ENCODE measurements at regions not wholly inside any gene's neighbourhood (a gene's known extent, or its start where the extent isn't known, plus 50 kb on each side); places are given as distances from the start of the nearest gene placed in this dataset.

GRCh38 chr20:22462975-22463914 is 121.1 kb downstream of the FOXA2 start:
- Histone ChIP-seq H3K36me3 (ENCODE audit: control insufficient read depth in 1 of 2, insufficient read depth in 2 of 2, low read length in 2 of 2) (no peaks in the 10 kb centered on the region), H3K27ac (ENCODE audit: low read length) (no peak overlapping the region), H3K4me1 (ENCODE audit: control insufficient read depth in 1 of 2, insufficient read depth in 2 of 2, low read length in 2 of 2) (no peaks in the 10 kb centered on the region), H3K27me3 (ENCODE audit: low read depth, low read length) (no peaks in the 10 kb centered on the region), H3K9me3 (ENCODE audit: control insufficient read depth in 1 of 2, low read length in 2 of 2) (no peaks in the 10 kb centered on the region), H3K4me3 (ENCODE audit: low read depth in 1 of 2, low read length in 2 of 2) (no peak overlapping the region)

DNA sequence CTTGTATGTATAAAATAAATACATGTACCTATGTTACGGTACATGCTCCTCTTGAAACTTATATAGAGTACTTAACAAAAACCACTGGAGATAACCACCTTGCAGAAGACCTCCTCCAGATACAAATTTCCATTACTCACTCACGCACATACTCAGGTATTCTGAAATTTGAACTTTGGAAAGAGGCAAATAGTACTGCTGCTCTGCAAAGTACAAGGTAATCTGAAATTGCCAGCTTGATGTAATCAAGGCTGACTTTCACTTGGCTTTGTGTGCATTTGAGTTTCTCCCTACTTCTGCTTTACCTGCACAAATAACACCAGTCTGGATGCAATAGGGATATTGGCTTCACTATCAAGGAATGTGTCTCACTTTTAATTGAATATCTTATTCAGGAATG is 123.6 kb downstream of the FOXA2 start:
- Histone ChIP-seq H3K36me3 (ENCODE audit: control insufficient read depth in 1 of 2, insufficient read depth in 2 of 2, low read length in 2 of 2) (no peaks in the 10 kb centered on the region), H3K27ac (ENCODE audit: low read length) (no peak overlapping the region), H3K9me3 (ENCODE audit: control insufficient read depth in 1 of 2, low read length in 2 of 2) (no peaks in the 10 kb centered on the region)

DNA sequence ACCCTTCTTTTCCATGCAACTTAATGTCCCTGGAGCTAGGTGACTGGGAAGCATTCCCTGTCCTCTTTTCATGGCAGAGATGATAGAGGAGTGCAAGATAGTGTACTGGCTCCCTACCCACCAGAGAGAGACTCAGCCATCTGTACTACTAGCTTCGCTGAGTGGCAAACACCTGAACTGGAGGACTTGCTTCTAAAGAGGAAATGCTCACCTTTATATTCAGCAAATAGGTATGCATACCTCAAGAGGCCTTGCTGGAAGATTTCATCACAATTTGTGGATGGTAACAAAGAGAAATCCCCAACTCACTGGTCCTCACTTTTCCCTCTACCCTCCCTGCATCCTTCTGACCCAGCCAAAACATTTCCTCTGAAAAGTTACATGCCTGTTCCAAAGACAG is 124.1 kb downstream of the FOXA2 start:
- no peaks in the 10 kb centered on the region for H3K9me3 ChIP-seq (ENCODE audit: control insufficient read depth in 1 of 2, low read length in 2 of 2)
- no peaks in the 10 kb centered on the region for H3K4me1 ChIP-seq (ENCODE audit: control insufficient read depth in 1 of 2, insufficient read depth in 2 of 2, low read length in 2 of 2)
- no peaks in the 10 kb centered on the region for H3K36me3 ChIP-seq (ENCODE audit: control insufficient read depth in 1 of 2, insufficient read depth in 2 of 2, low read length in 2 of 2)
- no peak overlapping the region for H3K4me3 ChIP-seq (ENCODE audit: low read depth in 1 of 2, low read length in 2 of 2)
- no peaks in the 10 kb centered on the region for H3K27me3 ChIP-seq (ENCODE audit: low read depth, low read length)
- no peak overlapping the region for H3K27ac ChIP-seq (ENCODE audit: low read length)

More for the DNA sequence above, 123.6 kb downstream of the FOXA2 start:
- Histone ChIP-seq H3K27me3 (ENCODE audit: low read depth, low read length) (no peaks in the 10 kb centered on the region), H3K4me3 (ENCODE audit: low read depth in 1 of 2, low read length in 2 of 2) (no peak overlapping the region), H3K4me1 (ENCODE audit: control insufficient read depth in 1 of 2, insufficient read depth in 2 of 2, low read length in 2 of 2) (no peaks in the 10 kb centered on the region)

GRCh38 chr20:22459754-22460153 is 124.6 kb downstream of the FOXA2 start:
- Histone ChIP-seq H3K27me3 (ENCODE audit: low read depth, low read length) (no peaks in the 10 kb centered on the region), H3K4me3 (ENCODE audit: low read depth in 1 of 2, low read length in 2 of 2) (no peak overlapping the region), H3K4me1 (ENCODE audit: control insufficient read depth in 1 of 2, insufficient read depth in 2 of 2, low read length in 2 of 2) (no peaks in the 10 kb centered on the region), H3K9me3 (ENCODE audit: control insufficient read depth in 1 of 2, low read length in 2 of 2) (no peaks in the 10 kb centered on the region), H3K36me3 (ENCODE audit: control insufficient read depth in 1 of 2, insufficient read depth in 2 of 2, low read length in 2 of 2) (no peaks in the 10 kb centered on the region), H3K27ac (ENCODE audit: low read length) (no peak overlapping the region)

- Histone ChIP-seq H3K27me3 (ENCODE audit: low read depth, low read length) (no peaks in the 10 kb centered on the region), H3K36me3 (ENCODE audit: control insufficient read depth in 1 of 2, insufficient read depth in 2 of 2, low read length in 2 of 2) (no peaks in the 10 kb centered on the region), H3K4me3 (ENCODE audit: low read depth in 1 of 2, low read length in 2 of 2) (no peak overlapping the region), H3K9me3 (ENCODE audit: control insufficient read depth in 1 of 2, low read length in 2 of 2) (no peaks in the 10 kb centered on the region), H3K27ac (ENCODE audit: low read length) (no peak overlapping the region), H3K4me1 (ENCODE audit: control insufficient read depth in 1 of 2, insufficient read depth in 2 of 2, low read length in 2 of 2) (no peaks in the 10 kb centered on the region)
Measured at GRCh38 chr20:22456109-22456508, 128.3 kb downstream of the FOXA2 start.

DNA sequence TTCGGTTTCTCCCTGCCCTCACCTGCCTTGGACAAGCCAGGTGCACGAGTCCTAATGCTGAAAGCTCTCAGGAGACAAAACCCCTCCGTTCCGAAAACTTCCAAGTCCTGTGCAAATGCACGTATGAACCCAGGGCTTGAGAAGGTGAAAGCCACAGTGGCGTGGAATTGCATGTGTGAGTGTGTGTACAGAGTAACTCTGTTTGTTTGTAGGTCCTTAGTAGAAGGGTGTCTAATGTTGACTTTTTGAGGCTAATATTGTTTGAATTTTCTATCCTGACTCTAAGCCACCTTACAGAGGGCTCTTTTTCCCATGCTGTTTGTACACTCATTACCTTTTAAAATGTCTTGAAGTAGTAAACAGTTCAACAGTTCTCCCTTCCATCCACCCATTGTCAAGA is 129.1 kb downstream of the FOXA2 start:
- Histone ChIP-seq H3K4me3 (ENCODE audit: low read depth in 1 of 2, low read length in 2 of 2) (no peak overlapping the region), H3K36me3 (ENCODE audit: control insufficient read depth in 1 of 2, insufficient read depth in 2 of 2, low read length in 2 of 2) (no peaks in the 10 kb centered on the region), H3K4me1 (ENCODE audit: control insufficient read depth in 1 of 2, insufficient read depth in 2 of 2, low read length in 2 of 2) (no peaks in the 10 kb centered on the region), H3K9me3 (ENCODE audit: control insufficient read depth in 1 of 2, low read length in 2 of 2) (no peaks in the 10 kb centered on the region), H3K27me3 (ENCODE audit: low read depth, low read length) (no peaks in the 10 kb centered on the region), H3K27ac (ENCODE audit: low read length) (no peak overlapping the region)

DNA sequence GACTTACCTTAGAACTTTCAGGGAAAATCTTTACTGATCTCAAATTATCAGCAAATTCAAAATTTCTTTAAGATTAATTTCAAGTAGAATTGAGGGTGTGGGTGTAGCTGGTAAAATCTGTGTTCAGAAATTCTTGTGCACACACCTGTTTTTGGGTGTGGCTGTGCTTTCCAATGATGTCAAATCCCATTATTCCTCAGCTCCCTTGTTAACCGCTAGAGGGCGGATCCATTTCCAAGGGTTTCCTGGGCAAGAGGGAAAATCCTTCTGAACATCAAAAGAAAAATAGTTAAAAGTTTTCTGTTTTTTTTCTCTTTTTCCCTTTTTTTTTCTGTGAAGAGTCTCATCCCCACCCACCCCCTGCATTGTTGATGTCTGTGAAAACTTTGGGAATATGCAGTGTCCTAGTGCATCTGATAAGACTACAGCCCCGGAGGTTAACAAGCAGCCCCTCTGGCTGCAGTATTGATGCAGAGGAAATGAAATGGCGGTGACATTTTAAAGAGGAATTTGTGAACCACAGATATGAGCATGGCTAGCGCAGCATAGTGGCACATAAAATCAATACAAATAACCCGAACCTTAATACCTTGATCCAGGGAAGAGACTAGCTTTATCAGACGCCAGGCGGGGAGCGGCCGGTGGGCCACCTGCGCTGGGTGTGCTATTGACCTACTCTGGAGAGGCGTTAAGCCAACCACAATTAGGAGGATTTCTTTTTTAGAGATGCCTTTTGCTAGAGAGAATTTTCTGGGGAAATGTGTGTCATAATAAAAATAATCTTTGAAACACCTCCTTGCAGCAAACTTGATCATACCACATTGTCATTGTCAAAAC is 130.9 kb downstream of the FOXA2 start:
- Histone ChIP-seq H3K4me1 (ENCODE audit: control insufficient read depth in 1 of 2, insufficient read depth in 2 of 2, low read length in 2 of 2) (no peaks in the 10 kb centered on the region), H3K27me3 (ENCODE audit: low read depth, low read length) (no peaks in the 10 kb centered on the region), H3K36me3 (ENCODE audit: control insufficient read depth in 1 of 2, insufficient read depth in 2 of 2, low read length in 2 of 2) (no peaks in the 10 kb centered on the region), H3K4me3 (ENCODE audit: low read depth in 1 of 2, low read length in 2 of 2) (no peak overlapping the region), H3K27ac (ENCODE audit: low read length) (no peak overlapping the region), H3K9me3 (ENCODE audit: control insufficient read depth in 1 of 2, low read length in 2 of 2) (no peaks in the 10 kb centered on the region)

DNA sequence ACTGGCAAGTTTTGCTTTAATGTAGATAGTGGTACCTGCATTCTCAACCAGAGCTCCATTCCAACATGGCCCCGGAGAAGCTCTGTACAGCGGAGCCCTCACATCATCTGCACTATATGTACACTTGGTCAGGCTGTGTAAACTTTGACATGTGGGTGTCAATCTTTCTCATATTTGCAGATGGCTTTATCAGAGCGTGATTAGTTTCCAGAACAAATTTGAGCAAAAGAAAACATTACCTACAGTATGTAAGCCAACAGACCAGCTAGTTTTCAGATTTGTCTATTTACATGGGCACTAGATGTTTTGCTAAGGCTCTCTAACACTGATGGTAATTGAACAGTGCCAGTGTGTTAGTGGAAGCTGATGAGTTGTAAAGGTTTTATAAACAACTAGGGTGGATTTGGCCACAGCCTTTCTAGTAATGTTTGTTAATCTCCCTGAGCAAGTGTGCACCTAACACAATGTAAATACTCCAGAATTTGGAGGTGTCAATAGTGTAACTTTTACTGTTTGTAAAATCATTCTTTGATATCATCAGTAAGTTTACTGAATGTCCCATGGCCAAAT is 131.8 kb downstream of the FOXA2 start:
- no peak overlapping the region for H3K27ac ChIP-seq (ENCODE audit: low read length)
- no peaks in the 10 kb centered on the region for H3K4me1 ChIP-seq (ENCODE audit: control insufficient read depth in 1 of 2, insufficient read depth in 2 of 2, low read length in 2 of 2)
- H3K36me3 ChIP-seq (ENCODE audit: control insufficient read depth in 1 of 2, insufficient read depth in 2 of 2, low read length in 2 of 2), result no peaks in the 10 kb centered on the region
- H3K4me3 ChIP-seq (ENCODE audit: low read depth in 1 of 2, low read length in 2 of 2), result no peak overlapping the region
- H3K27me3 ChIP-seq (ENCODE audit: low read depth, low read length), result no peaks in the 10 kb centered on the region
- no peaks in the 10 kb centered on the region for H3K9me3 ChIP-seq (ENCODE audit: control insufficient read depth in 1 of 2, low read length in 2 of 2)

- no peaks in the 10 kb centered on the region for H3K36me3 ChIP-seq (ENCODE audit: control insufficient read depth in 1 of 2, insufficient read depth in 2 of 2, low read length in 2 of 2)
- no peak overlapping the region for H3K27ac ChIP-seq (ENCODE audit: low read length)
- no peaks in the 10 kb centered on the region for H3K27me3 ChIP-seq (ENCODE audit: low read depth, low read length)
Measured at GRCh38 chr20:22450537-22450936, 133.8 kb downstream of the FOXA2 start.

DNA sequence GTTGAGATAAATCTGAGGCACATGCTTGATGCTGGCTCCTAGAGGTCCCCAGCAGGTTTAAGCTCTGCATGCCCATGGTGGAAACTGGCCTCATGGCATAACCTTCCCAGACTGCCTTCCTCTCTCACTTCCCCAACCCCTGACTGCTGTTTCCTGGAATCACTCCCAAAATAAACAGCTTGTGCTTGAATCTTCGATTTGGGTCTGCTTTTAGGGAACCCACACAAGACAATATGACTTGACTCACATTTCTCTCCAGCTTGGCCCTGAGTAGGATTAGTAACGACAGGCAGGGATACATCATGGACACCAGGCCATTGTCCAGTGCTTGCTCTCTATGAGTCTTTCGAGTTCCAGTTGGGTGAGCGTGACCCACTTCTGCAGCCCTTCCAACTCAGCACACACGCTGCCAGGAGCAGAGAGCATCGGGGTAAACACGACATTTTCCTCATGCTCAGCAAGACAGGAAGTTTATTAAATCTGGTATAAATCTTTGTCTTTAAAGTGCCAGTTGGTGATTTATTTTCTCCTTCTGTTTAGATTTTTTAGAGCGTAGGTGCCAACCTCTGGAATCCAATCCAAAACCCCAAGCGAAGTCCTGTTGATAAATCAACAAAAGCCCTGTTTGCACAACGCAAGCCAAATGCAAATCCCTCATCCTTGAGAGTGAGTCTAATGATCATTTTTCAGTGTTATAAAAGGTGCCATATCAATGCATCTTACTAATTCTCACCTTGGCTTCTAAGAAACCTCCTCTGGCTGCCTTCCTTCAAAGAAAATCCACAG is 135.0 kb downstream of the FOXA2 start:
- H3K4me1 ChIP-seq (ENCODE audit: control insufficient read depth in 1 of 2, insufficient read depth in 2 of 2, low read length in 2 of 2), result no peaks in the 10 kb centered on the region
- H3K4me3 ChIP-seq (ENCODE audit: low read depth in 1 of 2, low read length in 2 of 2), result no peak overlapping the region
- no peak overlapping the region for H3K27ac ChIP-seq (ENCODE audit: low read length)
- no peaks in the 10 kb centered on the region for H3K36me3 ChIP-seq (ENCODE audit: control insufficient read depth in 1 of 2, insufficient read depth in 2 of 2, low read length in 2 of 2)
- H3K9me3 ChIP-seq (ENCODE audit: control insufficient read depth in 1 of 2, low read length in 2 of 2), result no peaks in the 10 kb centered on the region
- H3K27me3 ChIP-seq (ENCODE audit: low read depth, low read length), result no peaks in the 10 kb centered on the region

More at GRCh38 chr20:22450537-22450936, 133.8 kb downstream of the FOXA2 start:
- H3K4me1 ChIP-seq (ENCODE audit: control insufficient read depth in 1 of 2, insufficient read depth in 2 of 2, low read length in 2 of 2), result no peaks in the 10 kb centered on the region
- no peaks in the 10 kb centered on the region for H3K9me3 ChIP-seq (ENCODE audit: control insufficient read depth in 1 of 2, low read length in 2 of 2)
- no peak overlapping the region for H3K4me3 ChIP-seq (ENCODE audit: low read depth in 1 of 2, low read length in 2 of 2)

- no peaks in the 10 kb centered on the region for H3K36me3 ChIP-seq (ENCODE audit: control insufficient read depth in 1 of 2, insufficient read depth in 2 of 2, low read length in 2 of 2)
Measured at GRCh38 chr20:22447447-22447778, 137.0 kb downstream of the FOXA2 start.

More at GRCh38 chr20:22447447-22447778, 137.0 kb downstream of the FOXA2 start:
- no peak overlapping the region for H3K4me3 ChIP-seq (ENCODE audit: low read depth in 1 of 2, low read length in 2 of 2)
- no peaks in the 10 kb centered on the region for H3K4me1 ChIP-seq (ENCODE audit: control insufficient read depth in 1 of 2, insufficient read depth in 2 of 2, low read length in 2 of 2)
- no peaks in the 10 kb centered on the region for H3K27me3 ChIP-seq (ENCODE audit: low read depth, low read length)
- H3K9me3 ChIP-seq (ENCODE audit: control insufficient read depth in 1 of 2, low read length in 2 of 2), result no peaks in the 10 kb centered on the region
- no peak overlapping the region for H3K27ac ChIP-seq (ENCODE audit: low read length)
